A673 (cell line): ENCODE measurements at regions not wholly inside any gene's neighbourhood (a gene's known extent, or its start where the extent isn't known, plus 50 kb on each side); places are given as distances from the start of the nearest gene placed in this dataset.

Experiments
- EZH2 ChIP-seq: fragments of 200-600 bp; sonication (generic); IDR thresholded peaks from 2 replicates; pipeline ENCODE4 v1.6.1; 2017; ENCODE audit warnings: borderline replicate concordance, low read depth, mild to moderate bottlenecking, mixed read lengths, antibody characterized with exemption, low read length; ENCODE audit not compliant: poor library complexity, severe bottlenecking
- TF ChIP-seq, protein P1 (sequence below): fragments of 300-800, 200-600 bp; sonication (generic); conservative IDR thresholded peaks from 2 replicates; pipeline ENCODE4 v1.5.1; 2017; ENCODE audit warnings: low read depth, mild to moderate bottlenecking, antibody characterized with exemption, low read length, moderate library complexity, mixed read lengths

DNA sequence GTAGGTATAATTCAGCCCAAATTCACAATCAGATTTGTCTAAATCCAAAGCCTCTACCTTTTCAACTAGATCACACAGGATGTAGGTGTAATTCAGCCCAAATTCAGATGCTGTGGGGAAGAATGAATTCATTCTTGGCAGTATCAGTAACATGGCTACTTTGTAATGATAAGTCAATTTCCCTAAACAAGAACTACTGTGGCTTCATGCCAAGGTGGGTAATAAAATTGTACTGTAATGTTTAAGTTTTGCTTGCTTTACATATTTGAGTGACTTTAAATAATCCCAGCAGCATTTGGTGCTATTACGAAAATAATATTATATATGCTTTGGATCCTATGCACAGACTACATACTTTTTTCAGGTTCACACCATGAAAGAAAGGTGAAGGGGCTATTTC lies 239.1 kb downstream of the HDGFL1 start:
- TF ChIP-seq, protein P1, sequence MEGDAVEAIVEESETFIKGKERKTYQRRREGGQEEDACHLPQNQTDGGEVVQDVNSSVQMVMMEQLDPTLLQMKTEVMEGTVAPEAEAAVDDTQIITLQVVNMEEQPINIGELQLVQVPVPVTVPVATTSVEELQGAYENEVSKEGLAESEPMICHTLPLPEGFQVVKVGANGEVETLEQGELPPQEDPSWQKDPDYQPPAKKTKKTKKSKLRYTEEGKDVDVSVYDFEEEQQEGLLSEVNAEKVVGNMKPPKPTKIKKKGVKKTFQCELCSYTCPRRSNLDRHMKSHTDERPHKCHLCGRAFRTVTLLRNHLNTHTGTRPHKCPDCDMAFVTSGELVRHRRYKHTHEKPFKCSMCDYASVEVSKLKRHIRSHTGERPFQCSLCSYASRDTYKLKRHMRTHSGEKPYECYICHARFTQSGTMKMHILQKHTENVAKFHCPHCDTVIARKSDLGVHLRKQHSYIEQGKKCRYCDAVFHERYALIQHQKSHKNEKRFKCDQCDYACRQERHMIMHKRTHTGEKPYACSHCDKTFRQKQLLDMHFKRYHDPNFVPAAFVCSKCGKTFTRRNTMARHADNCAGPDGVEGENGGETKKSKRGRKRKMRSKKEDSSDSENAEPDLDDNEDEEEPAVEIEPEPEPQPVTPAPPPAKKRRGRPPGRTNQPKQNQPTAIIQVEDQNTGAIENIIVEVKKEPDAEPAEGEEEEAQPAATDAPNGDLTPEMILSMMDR: no peak
- no peak for TF ChIP-seq EZH2
